Activated CD4-positive, alpha-beta T cell treated with anti-CD3 and anti-CD28 coated beads for 36 hours (primary cell): ENCODE measurements at regions not wholly inside any gene's neighbourhood (a gene's known extent, or its start where the extent isn't known, plus 50 kb on each side); places are given as distances from the start of the nearest gene placed in this dataset.

Experiments
- ATAC-seq: fragments of 200-7000 bp; cut with Tn5 transposase; one replicate; pipeline ENCODE4 v1.10.0; 2021; ENCODE audit warnings: mild to moderate bottlenecking, moderate library complexity
- CTCF ChIA-PET: fragments of 350-600 bp; sonication (Branson Sonifier 250); formaldehyde crosslinking; loops from one replicate; lab custom pipeline; 2021; ENCODE audit warnings: antibody characterized with exemption; lab: Charles Lee
- POLR2A ChIA-PET: fragments of 350-600 bp; sonication (Branson Sonifier 250); formaldehyde crosslinking; loops from one replicate; lab custom pipeline; 2021; ENCODE audit warnings: antibody characterized with exemption, inconsistent platforms; lab: Charles Lee
- DNase-seq: peaks from one replicate; pipeline ENCODE4 v3.0.0-alpha.2; 2020
- H3K27ac Mint-ChIP-seq: one replicate; pipeline ENCODE4 v1.8.0; 2021; ENCODE audit warnings: mixed read lengths
- H3K27me3 Mint-ChIP-seq: one replicate; pipeline ENCODE4 v1.8.0; 2021; ENCODE audit warnings: mixed read lengths
- H3K36me3 Mint-ChIP-seq: one replicate; pipeline ENCODE4 v1.8.0; 2021; ENCODE audit warnings: low read depth, mixed read lengths
- H3K4me1 Mint-ChIP-seq: one replicate; pipeline ENCODE4 v1.8.0; 2021; ENCODE audit warnings: mixed read lengths
- H3K4me3 Mint-ChIP-seq: one replicate; pipeline ENCODE4 v1.8.0; 2021; ENCODE audit warnings: mild to moderate bottlenecking, moderate library complexity, mixed read lengths
- H3K9me3 Mint-ChIP-seq: one replicate; pipeline ENCODE4 v1.8.0; 2021; ENCODE audit warnings: low read depth, mixed read lengths
- intact Hi-C, 2 experiments: fragments of 100-400 bp; cut with DNase I in 1 of 2; cut with micrococcal nuclease in 1 of 2; formaldehyde crosslinking; loops; one replicate each; pipeline versions ENCODE4 v1.14.2 to v1.15.1; 2022 to 2024; cut with DNase I, micrococcal nuclease

DNA sequence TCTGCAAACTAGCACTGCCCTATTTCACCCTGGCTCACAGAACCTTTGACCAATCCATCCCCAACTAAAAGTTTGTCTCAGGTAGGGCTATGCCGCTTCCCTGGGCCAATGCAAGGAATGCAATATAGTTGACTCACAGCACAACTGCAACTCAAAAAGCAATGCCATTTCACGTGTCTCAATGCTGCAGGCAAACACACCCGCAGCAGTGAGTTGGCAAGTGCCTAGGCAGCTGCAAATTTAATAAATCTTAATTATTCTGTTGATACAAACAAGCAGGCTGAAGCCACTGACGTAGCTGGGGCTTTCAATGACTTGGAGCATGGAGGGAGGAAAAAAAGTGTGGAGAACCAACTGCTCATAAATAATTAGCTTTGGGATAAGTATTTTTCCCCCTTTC is 87.9 kb downstream of the SYNE3 start:
- Mint-ChIP-seq H3K9me3 (no peaks in the 10 kb centered on the region), H3K36me3 (peaks cover 31% of the 10 kb centered on the region), H3K27ac (no peak overlapping the region), H3K27me3 (no peaks in the 10 kb centered on the region), H3K4me3 (no peak overlapping the region), H3K4me1 (no peaks in the 10 kb centered on the region)
- intact Hi-C loops, result loop anchor here in 1 of 2 experiments (10.0 kb wide), 1 partner anchor 256 kb away; the partner anchor contains the start of gene TCL1B
- DNase-seq, result no peak
- ATAC-seq, result no peak
- CTCF ChIA-PET, result interaction anchor here (1.0 to 1.6 kb wide), 2 partner anchors 14 to 32 kb away, joined by 3 to 10 read pairs; no protein-coding TSS in a partner anchor
- POLR2A ChIA-PET, result no interaction called here

- ChIA-PET CTCF (interaction anchor here (1.1 to 1.9 kb wide), 4 partner anchors 8 to 108 kb away, joined by 3 to 9 read pairs (median 7); partner anchors contain the start of gene GLRX5), POLR2A (no interaction called here)
- DNase-seq, result no peak
- Mint-ChIP-seq H3K27me3 (no peaks in the 10 kb centered on the region), H3K27ac (no peak overlapping the region), H3K36me3 (peaks cover 29% of the 10 kb centered on the region), H3K4me3 (no peak overlapping the region), H3K9me3 (peaks cover 5% of the 10 kb centered on the region), H3K4me1 (no peaks in the 10 kb centered on the region)
- intact Hi-C loops, result loop anchor here in 1 of 2 experiments (10.0 kb wide), 1 partner anchor 259 kb away; the partner anchor contains the start of gene TCL1B
- ATAC-seq, result no peak
Measured at GRCh38 chr14:95426116-95426475, 90.4 kb downstream of the SYNE3 start.

GRCh38 chr14:95425369-95426115 is 90.9 kb downstream of the SYNE3 start:
- no peaks in the 10 kb centered on the region for H3K27me3 Mint-ChIP-seq
- CTCF ChIA-PET, result interaction anchor here (0.6 to 1.5 kb wide), 6 partner anchors 8 to 821 kb away, joined by 3 to 4 read pairs (median 3); no protein-coding TSS in a partner anchor
- H3K4me3 Mint-ChIP-seq, result no peak overlapping the region
- H3K4me1 Mint-ChIP-seq, result no peaks in the 10 kb centered on the region
- no peak for DNase-seq
- POLR2A ChIA-PET, result no interaction called here
- intact Hi-C loops, result loop anchor here in 1 of 2 experiments (10.0 kb wide), 1 partner anchor 259 kb away; the partner anchor contains the start of gene TCL1B
- peaks cover 31% of the 10 kb centered on the region for H3K36me3 Mint-ChIP-seq
- no peak overlapping the region for H3K27ac Mint-ChIP-seq
- H3K9me3 Mint-ChIP-seq, result peaks cover 5% of the 10 kb centered on the region
- ATAC-seq, result no peak

DNA sequence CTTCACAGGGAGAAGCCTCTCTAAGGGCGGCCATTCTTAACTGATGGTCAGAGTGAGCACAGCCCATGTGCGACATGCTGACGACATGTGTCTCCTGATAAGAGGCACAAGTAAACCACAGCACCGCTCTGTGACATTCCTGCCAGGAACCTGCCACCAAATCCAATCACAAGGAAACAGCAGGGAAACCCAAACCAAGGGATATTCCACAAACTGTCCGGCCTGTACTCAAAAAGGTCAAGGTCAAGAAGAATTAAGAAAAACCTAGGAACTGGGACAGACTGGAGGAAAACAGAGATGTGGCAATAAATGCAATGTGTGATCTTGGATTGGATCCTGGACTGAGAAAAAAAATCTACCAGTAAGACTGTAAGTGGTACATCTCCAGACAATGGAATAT is 91.9 kb downstream of the SYNE3 start:
- no peak for DNase-seq
- H3K36me3 Mint-ChIP-seq, result peaks cover 39% of the 10 kb centered on the region
- intact Hi-C loops, result loop anchor here in 1 of 2 experiments (10.0 kb wide), 1 partner anchor 260 kb away; the partner anchor contains the start of gene TCL1B
- H3K4me3 Mint-ChIP-seq, result no peak overlapping the region
- no peaks in the 10 kb centered on the region for H3K4me1 Mint-ChIP-seq
- H3K27ac Mint-ChIP-seq, result no peak overlapping the region
- CTCF ChIA-PET, result interaction anchor here (0.7 to 1.5 kb wide), 4 partner anchors 9 to 123 kb away, joined by 3 read pairs; no protein-coding TSS in a partner anchor
- no peaks in the 10 kb centered on the region for H3K27me3 Mint-ChIP-seq
- ATAC-seq, result no peak
- POLR2A ChIA-PET, result interaction anchor here (0.6 kb wide), 1 partner anchor 1152 kb away, joined by 3 read pairs; no protein-coding TSS in a partner anchor
- H3K9me3 Mint-ChIP-seq, result peaks cover 5% of the 10 kb centered on the region

- ATAC-seq (no peak), DNase-seq (no peak)
- Mint-ChIP-seq H3K27me3 (no peaks in the 10 kb centered on the region), H3K27ac (no peak overlapping the region), H3K36me3 (peaks cover 43% of the 10 kb centered on the region), H3K9me3 (peaks cover 5% of the 10 kb centered on the region), H3K4me1 (no peaks in the 10 kb centered on the region), H3K4me3 (no peak overlapping the region)
- intact Hi-C loops, result loop anchor here in 1 of 2 experiments (10.0 kb wide), 1 partner anchor 263 kb away; the partner anchor contains the start of gene TCL1B
- ChIA-PET POLR2A (no interaction called here), CTCF (no interaction called here)
Measured at GRCh38 chr14:95421741-95422140, 94.7 kb downstream of the SYNE3 start.

- intact Hi-C loops, result loop anchor here in 1 of 2 experiments (10.0 kb wide), 1 partner anchor 265 kb away; the partner anchor contains the start of gene TCL1B
- no peak for ATAC-seq
- H3K36me3 Mint-ChIP-seq, result peaks cover 43% of the 10 kb centered on the region
- H3K27ac Mint-ChIP-seq, result no peak overlapping the region
- peaks cover 5% of the 10 kb centered on the region for H3K9me3 Mint-ChIP-seq
- no peaks in the 10 kb centered on the region for H3K27me3 Mint-ChIP-seq
- H3K4me1 Mint-ChIP-seq, result no peaks in the 10 kb centered on the region
- H3K4me3 Mint-ChIP-seq, result no peak overlapping the region
- DNase-seq, result no peak
- ChIA-PET CTCF (no interaction called here), POLR2A (no interaction called here)
Measured at GRCh38 chr14:95420060-95420459, 96.4 kb downstream of the SYNE3 start.

DNA sequence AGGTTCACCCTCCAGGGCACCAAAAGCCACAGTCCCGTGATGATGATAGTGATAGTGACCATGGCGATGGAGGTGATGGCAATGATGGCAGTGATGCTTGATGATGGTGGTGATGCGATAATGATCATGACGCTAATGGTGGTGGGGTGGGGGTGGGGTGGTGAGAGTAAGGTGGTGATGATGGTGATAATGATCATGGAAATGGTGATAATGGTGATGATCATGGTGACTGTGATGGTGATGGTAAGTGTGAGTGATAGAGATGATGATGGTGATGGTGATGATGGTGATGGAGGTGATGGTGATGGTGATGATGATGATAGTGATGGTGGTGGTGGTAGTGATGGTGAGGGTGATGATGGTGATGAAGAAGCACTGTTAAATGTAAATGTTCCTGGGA is 96.9 kb downstream of the SYNE3 start:
- POLR2A ChIA-PET, result no interaction called here
- DNase-seq, result no peak
- Mint-ChIP-seq H3K9me3 (peaks cover 5% of the 10 kb centered on the region), H3K27ac (no peak overlapping the region), H3K4me1 (no peaks in the 10 kb centered on the region), H3K27me3 (no peaks in the 10 kb centered on the region), H3K36me3 (peaks cover 43% of the 10 kb centered on the region), H3K4me3 (no peak overlapping the region)
- intact Hi-C loops, result no loop called here
- CTCF ChIA-PET, result no interaction called here
- ATAC-seq, result no peak

- peaks cover 43% of the 10 kb centered on the region for H3K36me3 Mint-ChIP-seq
- H3K27me3 Mint-ChIP-seq, result no peaks in the 10 kb centered on the region
- POLR2A ChIA-PET, result no interaction called here
- H3K4me1 Mint-ChIP-seq, result no peaks in the 10 kb centered on the region
- intact Hi-C loops, result no loop called here
- CTCF ChIA-PET, result no interaction called here
- no peak for DNase-seq
- H3K4me3 Mint-ChIP-seq, result no peak overlapping the region
- H3K27ac Mint-ChIP-seq, result no peak overlapping the region
- H3K9me3 Mint-ChIP-seq, result peaks cover 5% of the 10 kb centered on the region
- ATAC-seq, result no peak
Measured at GRCh38 chr14:95418858-95419257, 97.6 kb downstream of the SYNE3 start.

DNA sequence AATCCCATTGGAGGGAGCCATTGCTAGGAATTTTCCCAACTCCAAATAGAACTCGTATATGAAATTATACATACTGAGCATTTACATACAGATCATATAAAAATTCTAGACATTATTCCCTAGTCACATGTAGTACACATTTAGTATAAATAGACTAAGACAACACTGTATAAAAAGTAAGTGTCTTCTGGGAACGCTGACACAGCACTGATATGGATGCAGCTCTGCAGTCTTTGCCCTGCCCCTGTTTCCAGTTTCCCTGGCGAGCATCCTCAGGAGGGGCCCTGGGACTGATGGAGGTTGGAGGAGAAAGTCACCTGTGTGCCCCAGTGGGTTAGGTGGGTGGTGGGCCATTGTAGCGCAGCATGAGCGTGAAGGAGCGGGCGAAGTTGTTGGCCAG is 97.8 kb upstream of the CLMN start:
- Mint-ChIP-seq H3K9me3 (peaks cover 5% of the 10 kb centered on the region), H3K27me3 (no peaks in the 10 kb centered on the region), H3K36me3 (peaks cover 43% of the 10 kb centered on the region), H3K4me3 (no peak overlapping the region), H3K4me1 (no peaks in the 10 kb centered on the region), H3K27ac (no peak overlapping the region)
- ATAC-seq, result no peak
- intact Hi-C loops, result no loop called here
- ChIA-PET POLR2A (no interaction called here), CTCF (interaction anchor here (1.3 kb wide), 1 partner anchor 9 kb away, joined by 3 read pairs; no protein-coding TSS in a partner anchor)
- no peak for DNase-seq

GRCh38 chr14:95415993-95416392 is 96.3 kb upstream of the CLMN start:
- no peaks in the 10 kb centered on the region for H3K27me3 Mint-ChIP-seq
- intact Hi-C loops, result no loop called here
- H3K4me1 Mint-ChIP-seq, result no peaks in the 10 kb centered on the region
- CTCF ChIA-PET, result interaction anchor here (1.3 kb wide), 1 partner anchor 11 kb away, joined by 6 read pairs; no protein-coding TSS in a partner anchor
- H3K4me3 Mint-ChIP-seq, result no peak overlapping the region
- no peak overlapping the region for H3K27ac Mint-ChIP-seq
- POLR2A ChIA-PET, result no interaction called here
- no peaks in the 10 kb centered on the region for H3K9me3 Mint-ChIP-seq
- DNase-seq (no peak), ATAC-seq (no peak)
- H3K36me3 Mint-ChIP-seq, result peaks cover 28% of the 10 kb centered on the region

DNA sequence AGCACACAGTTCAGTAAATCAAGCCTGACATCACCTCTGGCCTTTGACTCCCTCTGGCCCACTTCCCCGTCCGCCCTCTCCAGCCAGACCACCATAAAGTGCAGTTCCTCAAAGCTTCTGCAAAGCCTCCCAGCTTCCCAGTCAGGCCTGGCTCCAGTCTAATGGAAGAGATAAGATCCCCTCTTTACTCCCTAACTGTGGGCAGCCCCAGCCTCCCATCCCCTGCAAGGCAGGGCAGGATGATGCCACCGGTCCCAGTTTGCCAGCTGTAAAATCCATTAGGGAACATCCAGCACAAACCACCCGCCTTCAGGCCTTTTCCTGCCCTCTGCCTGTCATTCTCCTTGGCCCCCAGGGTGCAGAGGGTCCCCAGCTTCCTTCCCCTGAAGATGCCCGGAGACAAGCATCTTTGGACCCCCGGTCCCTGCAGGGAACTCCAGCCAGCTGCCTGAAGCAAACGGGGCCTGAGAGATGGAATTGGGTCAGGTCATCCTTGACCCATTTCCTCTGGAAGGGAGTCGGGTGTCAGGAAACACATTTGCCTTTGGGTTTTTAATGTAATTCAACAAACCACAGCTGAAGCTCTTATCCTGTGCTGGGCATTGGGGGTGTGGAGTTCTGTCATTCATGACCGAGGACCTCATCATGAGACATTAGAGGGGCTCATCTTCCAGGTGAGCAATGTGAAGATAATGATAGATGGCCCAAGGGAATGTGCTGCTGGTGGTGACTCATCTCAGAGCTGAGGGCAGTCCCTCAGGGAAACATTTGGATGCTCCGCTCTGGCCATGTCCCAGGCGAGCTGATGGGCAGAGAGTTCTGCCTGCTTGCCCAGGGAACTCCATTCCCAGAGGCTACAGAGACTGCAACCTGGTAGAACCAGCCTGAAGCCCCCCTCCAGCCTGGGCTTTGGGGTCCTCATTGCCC is 93.8 kb upstream of the CLMN start:
- no peaks in the 10 kb centered on the region for H3K27me3 Mint-ChIP-seq
- no peaks in the 10 kb centered on the region for H3K4me1 Mint-ChIP-seq
- H3K36me3 Mint-ChIP-seq, result peaks cover 10% of the 10 kb centered on the region
- no peak overlapping the region for H3K4me3 Mint-ChIP-seq
- DNase-seq (no peak), ATAC-seq (no peak)
- intact Hi-C loops, result no loop called here
- ChIA-PET POLR2A (no interaction called here), CTCF (interaction anchor here (0.6 kb wide), 1 partner anchor 11 kb away, joined by 3 read pairs; no protein-coding TSS in a partner anchor)
- no peak overlapping the region for H3K27ac Mint-ChIP-seq
- H3K9me3 Mint-ChIP-seq, result no peaks in the 10 kb centered on the region
